ENCODE measurements at regions not wholly inside any gene's neighbourhood (a gene's known extent, or its start where the extent isn't known, plus 50 kb on each side); places are given as distances from the start of the nearest gene placed in this dataset.

DNA sequence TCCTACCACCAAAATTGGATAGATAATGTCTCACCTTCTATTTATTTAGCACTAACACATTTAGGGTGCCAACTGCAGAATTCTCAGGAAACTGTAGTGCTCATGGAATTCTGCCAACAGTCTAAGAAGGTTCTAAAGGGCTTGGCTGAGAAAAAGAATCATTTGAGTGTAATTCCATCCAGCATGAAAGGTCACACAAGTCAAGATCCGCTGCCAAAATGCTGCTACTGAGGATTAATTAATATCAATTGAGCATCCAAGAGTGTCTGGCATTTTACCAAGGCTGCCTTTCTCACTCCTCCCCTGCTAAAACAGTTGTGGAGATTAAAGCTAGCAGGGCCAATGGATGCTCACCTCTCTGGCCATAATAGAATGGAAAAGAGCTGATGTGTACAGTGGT lies 112.7 kb downstream of the FHL5 start:
- no peak for TF ChIP-seq ZNF274 (IDR thresholded peaks at IDR 0.05; ENCODE audit: low read depth, low read length)
- TF ChIP-seq YY1 (IDR thresholded peaks at IDR 0.05; ENCODE audit: insufficient read depth, insufficient read length), result no peak

All from NT2/D1 (cell line).